ENCODE measurements at regions not wholly inside any gene's neighbourhood (a gene's known extent, or its start where the extent isn't known, plus 50 kb on each side); places are given as distances from the start of the nearest gene placed in this dataset.

DNA sequence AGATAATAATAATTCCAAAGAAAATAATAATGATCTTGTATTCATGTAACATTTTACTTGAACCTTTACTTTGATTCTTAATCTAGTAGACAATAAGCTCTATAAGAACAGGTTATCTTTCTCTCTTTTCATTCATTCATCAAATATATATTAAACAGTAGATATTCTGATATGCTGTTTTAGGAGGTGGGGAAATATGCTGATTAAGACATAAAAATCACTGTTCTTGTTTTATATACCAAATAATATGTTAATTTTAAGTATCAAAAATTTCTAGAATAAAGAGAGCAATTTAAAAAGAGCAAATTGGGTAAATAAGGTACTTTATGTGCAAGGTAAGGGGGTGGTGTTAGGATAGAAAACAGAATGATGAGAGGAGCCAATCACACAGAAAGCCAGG is 401.9 kb downstream of the PDHA2 start:
- no peak overlapping the region for H3K4me3 Mint-ChIP-seq
- intact Hi-C loops (cut with micrococcal nuclease): no loop called here
- no peak overlapping the region for H2AFZ ChIP-seq (ENCODE audit: insufficient read depth, low read depth, low read length, poor library complexity, severe bottlenecking)
- H3K4me1 ChIP-seq (ENCODE audit: control insufficient read depth in 1 of 2, insufficient read depth in 2 of 2, low read length in 2 of 2): no peaks in the 10 kb centered on the region
- H3K4me3 ChIP-seq (replicated peaks in 1 of 3; ENCODE audit: low read depth in 2 of 3, low read length in 3 of 3): no peak overlapping the region
- no peaks in the 10 kb centered on the region for H3K36me3 Mint-ChIP-seq
- no peaks in the 10 kb centered on the region for H4K20me1 ChIP-seq (ENCODE audit: insufficient read depth, low read length)
- DNase-seq: no peak
- H3K9me3 Mint-ChIP-seq: peaks cover 0 to 10% (median 0%) of the 10 kb centered on the region in 7 donors
- H3K27ac Mint-ChIP-seq: no peak overlapping the region
- no peaks in the 10 kb centered on the region for H3K4me1 Mint-ChIP-seq
- H3K27me3 Mint-ChIP-seq (ENCODE audit: low read depth in 3 of 3): no peaks in the 10 kb centered on the region
- peaks cover 7 to 10% of the 10 kb centered on the region in 2 donors for H3K9me3 ChIP-seq (replicated peaks in 1 of 2; ENCODE audit: control insufficient read depth in 1 of 2, insufficient read depth in 1 of 2, low read length in 2 of 2)
- H3K27me3 ChIP-seq (ENCODE audit: control insufficient read depth in 2 of 2, insufficient read depth in 2 of 2, low read length in 2 of 2): no peaks in the 10 kb centered on the region
- no peak overlapping the region for H3K4me2 ChIP-seq (replicated peaks; ENCODE audit: extremely low read depth, low read length, poor library complexity, severe bottlenecking)
- no peak overlapping the region for H3K9ac ChIP-seq (ENCODE audit: insufficient read depth, low read length, poor library complexity, severe bottlenecking)
- no peak overlapping the region for H3K27ac ChIP-seq (ENCODE audit: low read depth in 1 of 2, low read length in 2 of 2)
- H3K79me2 ChIP-seq (ENCODE audit: insufficient read depth, low read length): no peaks in the 10 kb centered on the region
- TF ChIP-seq, protein P1, sequence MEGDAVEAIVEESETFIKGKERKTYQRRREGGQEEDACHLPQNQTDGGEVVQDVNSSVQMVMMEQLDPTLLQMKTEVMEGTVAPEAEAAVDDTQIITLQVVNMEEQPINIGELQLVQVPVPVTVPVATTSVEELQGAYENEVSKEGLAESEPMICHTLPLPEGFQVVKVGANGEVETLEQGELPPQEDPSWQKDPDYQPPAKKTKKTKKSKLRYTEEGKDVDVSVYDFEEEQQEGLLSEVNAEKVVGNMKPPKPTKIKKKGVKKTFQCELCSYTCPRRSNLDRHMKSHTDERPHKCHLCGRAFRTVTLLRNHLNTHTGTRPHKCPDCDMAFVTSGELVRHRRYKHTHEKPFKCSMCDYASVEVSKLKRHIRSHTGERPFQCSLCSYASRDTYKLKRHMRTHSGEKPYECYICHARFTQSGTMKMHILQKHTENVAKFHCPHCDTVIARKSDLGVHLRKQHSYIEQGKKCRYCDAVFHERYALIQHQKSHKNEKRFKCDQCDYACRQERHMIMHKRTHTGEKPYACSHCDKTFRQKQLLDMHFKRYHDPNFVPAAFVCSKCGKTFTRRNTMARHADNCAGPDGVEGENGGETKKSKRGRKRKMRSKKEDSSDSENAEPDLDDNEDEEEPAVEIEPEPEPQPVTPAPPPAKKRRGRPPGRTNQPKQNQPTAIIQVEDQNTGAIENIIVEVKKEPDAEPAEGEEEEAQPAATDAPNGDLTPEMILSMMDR (IDR thresholded peaks at IDR 0.05): no peak
- no peaks in the 10 kb centered on the region for H3K36me3 ChIP-seq (replicated peaks in 1 of 2; ENCODE audit: control insufficient read depth in 1 of 2, insufficient read depth in 2 of 2, low read length in 2 of 2)

DNA sequence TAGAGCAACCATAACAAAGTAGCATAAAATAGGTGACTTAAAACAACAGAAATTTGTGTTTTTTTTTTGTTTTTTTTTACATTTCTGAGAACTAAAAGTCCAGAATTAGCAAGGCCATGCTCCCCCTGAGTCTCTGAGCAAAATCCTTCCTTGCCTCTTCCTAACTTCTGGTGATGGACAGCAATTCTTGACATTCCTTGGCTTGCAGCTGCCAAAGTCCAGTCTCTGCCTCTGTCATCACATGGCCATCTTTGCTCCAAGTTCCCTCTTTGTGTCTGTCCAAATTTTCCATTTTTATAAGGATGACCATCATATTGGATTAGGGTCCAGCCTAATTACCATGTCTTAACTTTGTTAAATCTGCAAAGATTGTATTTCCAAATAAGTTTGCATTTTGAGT is 407.2 kb downstream of the PDHA2 start:
- peaks cover 0 to 4% of the 10 kb centered on the region in 2 donors for H3K9me3 ChIP-seq (replicated peaks in 1 of 2; ENCODE audit: control insufficient read depth in 1 of 2, insufficient read depth in 1 of 2, low read length in 2 of 2)
- H3K27ac Mint-ChIP-seq: no peak overlapping the region
- H3K36me3 ChIP-seq (replicated peaks in 1 of 2; ENCODE audit: control insufficient read depth in 1 of 2, insufficient read depth in 2 of 2, low read length in 2 of 2): no peaks in the 10 kb centered on the region
- no peak overlapping the region for H3K4me3 Mint-ChIP-seq
- no peaks in the 10 kb centered on the region for H3K36me3 Mint-ChIP-seq
- intact Hi-C loops (cut with micrococcal nuclease): no loop called here
- no peaks in the 10 kb centered on the region for H3K27me3 ChIP-seq (ENCODE audit: control insufficient read depth in 2 of 2, insufficient read depth in 2 of 2, low read length in 2 of 2)
- TF ChIP-seq, protein P1 (IDR thresholded peaks at IDR 0.05): no peak
- H3K27ac ChIP-seq (ENCODE audit: low read depth in 1 of 2, low read length in 2 of 2): no peak overlapping the region
- H4K20me1 ChIP-seq (ENCODE audit: insufficient read depth, low read length): no peaks in the 10 kb centered on the region
- no peak overlapping the region for H2AFZ ChIP-seq (ENCODE audit: insufficient read depth, low read depth, low read length, poor library complexity, severe bottlenecking)
- H3K4me1 ChIP-seq (ENCODE audit: control insufficient read depth in 1 of 2, insufficient read depth in 2 of 2, low read length in 2 of 2): no peaks in the 10 kb centered on the region
- no peak overlapping the region for H3K9ac ChIP-seq (ENCODE audit: insufficient read depth, low read length, poor library complexity, severe bottlenecking)
- H3K4me3 ChIP-seq (replicated peaks in 1 of 3; ENCODE audit: low read depth in 2 of 3, low read length in 3 of 3): no peak overlapping the region
- H3K79me2 ChIP-seq (ENCODE audit: insufficient read depth, low read length): no peaks in the 10 kb centered on the region
- peaks cover 0 to 5% (median 0%) of the 10 kb centered on the region in 7 donors for H3K9me3 Mint-ChIP-seq
- H3K4me1 Mint-ChIP-seq: no peaks in the 10 kb centered on the region
- H3K4me2 ChIP-seq (replicated peaks; ENCODE audit: extremely low read depth, low read length, poor library complexity, severe bottlenecking): no peak overlapping the region
- DNase-seq: no peak
- no peaks in the 10 kb centered on the region for H3K27me3 Mint-ChIP-seq (ENCODE audit: low read depth in 3 of 3)
